Activated CD4-positive, CD25-positive, alpha-beta regulatory T cell treated with anti-CD3 and anti-CD28 coated beads, Interleukin-2, amount 50 U/mL, for 24 hours (primary cell): ENCODE measurements at regions not wholly inside any gene's neighbourhood (a gene's known extent, or its start where the extent isn't known, plus 50 kb on each side); places are given as distances from the start of the nearest gene placed in this dataset.
"Not testable (repeated sequence)": the region's sequence is repeated elsewhere in the genome, so short reads cannot be mapped to it uniquely, and the experiment has no call there.

Experiments used
- ATAC-seq, 2 donors: fragments of 150-1000 bp; cut with Tn5 transposase; one replicate each; pipeline ENCODE4 v1.10.0; 2021; ENCODE audit warnings: mild to moderate bottlenecking in 1 of 2, moderate library complexity in 1 of 2

- no peak for ATAC-seq
Observed at GRCh38 chr6:121695329-121695728, 259.9 kb downstream of the GJA1 start.

GRCh38 chr6:121697921-121698320, 262.5 kb downstream of the GJA1 start:
- ATAC-seq: no peak

- no peak for ATAC-seq
Observed at GRCh38 chr6:121698617-121699016, 263.2 kb downstream of the GJA1 start.

GRCh38 chr6:121703129-121703528, 267.7 kb downstream of the GJA1 start:
- not testable (repeated sequence) for ATAC-seq

GRCh38 chr6:121711472-121711871, 276.0 kb downstream of the GJA1 start:
- ATAC-seq: no peak

GRCh38 chr6:121717686-121718085, 282.2 kb downstream of the GJA1 start:
- ATAC-seq: no peak

- not testable (repeated sequence) for ATAC-seq
Observed at GRCh38 chr6:121720867-121721266, 285.4 kb downstream of the GJA1 start.

GRCh38 chr6:121723623-121724022, 288.2 kb downstream of the GJA1 start:
- no peak for ATAC-seq

GRCh38 chr6:121724576-121724975, 289.1 kb downstream of the GJA1 start:
- ATAC-seq: no peak

- no peak for ATAC-seq
Observed at GRCh38 chr6:121726596-121726995, 291.1 kb downstream of the GJA1 start.

- no peak for ATAC-seq
Observed at GRCh38 chr6:121730616-121731015, 295.2 kb downstream of the GJA1 start.

GRCh38 chr6:121731381-121731780, 295.9 kb downstream of the GJA1 start:
- ATAC-seq: no peak

- no peak for ATAC-seq
Observed at GRCh38 chr6:121732641-121733040, 297.2 kb downstream of the GJA1 start.

- no peak for ATAC-seq
Observed at GRCh38 chr6:121733234-121733633, 297.8 kb downstream of the GJA1 start.

- ATAC-seq: not testable (repeated sequence)
Observed at GRCh38 chr6:121740188-121740587, 304.7 kb downstream of the GJA1 start.

GRCh38 chr6:121743691-121744090, 308.2 kb downstream of the GJA1 start:
- ATAC-seq: no peak

GRCh38 chr6:121748376-121748775, 312.9 kb downstream of the GJA1 start:
- no peak for ATAC-seq

GRCh38 chr6:121748850-121749249, 313.4 kb downstream of the GJA1 start:
- ATAC-seq: no peak

GRCh38 chr6:121755485-121755884, 320.0 kb downstream of the GJA1 start:
- no peak for ATAC-seq

- ATAC-seq: no peak
Observed at GRCh38 chr6:121756666-121757065, 321.2 kb downstream of the GJA1 start.

- ATAC-seq: no peak
Observed at GRCh38 chr6:121759370-121759769, 323.9 kb downstream of the GJA1 start.

- ATAC-seq: no peak
Observed at GRCh38 chr6:121760191-121760590, 324.7 kb downstream of the GJA1 start.

GRCh38 chr6:121760745-121761144, 325.3 kb downstream of the GJA1 start:
- ATAC-seq: no peak

GRCh38 chr6:121764493-121764892, 329.0 kb downstream of the GJA1 start:
- no peak for ATAC-seq

- ATAC-seq: no peak
Observed at GRCh38 chr6:121765060-121765459, 329.6 kb downstream of the GJA1 start.

GRCh38 chr6:121767211-121767610, 331.8 kb downstream of the GJA1 start:
- ATAC-seq: no peak
